ENCODE measurements at regions not wholly inside any gene's neighbourhood (a gene's known extent, or its start where the extent isn't known, plus 50 kb on each side); places are given as distances from the start of the nearest gene placed in this dataset.

DNA sequence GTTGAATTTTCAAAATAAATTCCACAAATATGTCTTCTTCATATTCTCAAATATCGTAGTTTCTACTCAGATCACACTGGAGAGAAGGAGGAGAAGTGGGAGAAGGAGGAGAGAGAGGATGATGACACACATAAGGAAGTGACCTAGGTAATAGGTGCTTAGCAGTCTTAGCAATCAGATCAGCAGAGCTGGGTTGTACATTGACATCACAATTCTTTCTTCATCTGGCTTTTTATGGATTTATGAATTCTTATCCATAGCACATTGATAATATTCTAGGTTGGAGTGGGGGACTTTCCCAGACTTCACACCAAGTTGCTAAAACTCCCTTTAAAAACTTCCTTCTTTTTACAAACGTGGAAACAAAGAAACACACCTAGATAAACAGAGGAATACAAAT lies 86.9 kb downstream of the FGF9 start:
- DNase-seq: no peak

DNA sequence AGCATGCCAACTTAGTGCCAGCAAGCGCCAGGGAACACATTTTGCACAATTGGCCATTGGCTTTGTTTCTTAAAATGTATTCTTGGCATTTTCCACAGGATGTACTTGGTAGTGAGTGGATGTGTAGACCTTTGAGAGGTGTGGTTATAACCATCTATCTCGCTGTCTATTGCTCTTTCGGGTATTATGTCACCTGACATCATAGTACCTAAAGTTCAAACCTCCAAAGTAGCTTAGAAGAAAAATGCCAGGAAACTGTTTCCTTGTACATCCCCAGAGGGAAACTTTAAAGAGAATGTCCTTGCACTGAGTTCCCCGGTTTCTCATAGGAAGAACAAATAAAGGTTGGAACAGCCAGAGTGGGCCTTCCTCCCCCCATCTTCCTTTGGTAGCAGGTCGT lies 87.6 kb downstream of the FGF9 start:
- DNase-seq: no peak

DNA sequence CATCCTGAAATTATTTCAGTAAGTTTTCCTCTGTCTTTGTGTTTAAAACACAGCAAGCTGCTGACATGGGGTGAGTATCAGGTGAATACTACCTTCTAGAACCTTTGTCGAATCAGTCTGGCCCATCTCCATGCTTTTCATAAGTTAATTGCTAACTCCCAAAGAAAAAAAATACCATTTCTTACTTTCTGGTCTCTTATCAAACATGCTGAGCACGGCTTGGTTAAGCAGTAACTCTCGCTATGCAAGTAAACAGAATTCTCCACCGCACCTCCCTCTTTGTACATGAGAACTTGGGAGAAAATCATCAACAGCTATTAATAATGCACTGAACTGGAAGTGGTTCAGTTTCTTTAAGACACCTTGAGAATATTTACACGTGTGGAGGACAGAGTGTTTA lies 88.6 kb downstream of the FGF9 start:
- DNase-seq: no peak

DNA sequence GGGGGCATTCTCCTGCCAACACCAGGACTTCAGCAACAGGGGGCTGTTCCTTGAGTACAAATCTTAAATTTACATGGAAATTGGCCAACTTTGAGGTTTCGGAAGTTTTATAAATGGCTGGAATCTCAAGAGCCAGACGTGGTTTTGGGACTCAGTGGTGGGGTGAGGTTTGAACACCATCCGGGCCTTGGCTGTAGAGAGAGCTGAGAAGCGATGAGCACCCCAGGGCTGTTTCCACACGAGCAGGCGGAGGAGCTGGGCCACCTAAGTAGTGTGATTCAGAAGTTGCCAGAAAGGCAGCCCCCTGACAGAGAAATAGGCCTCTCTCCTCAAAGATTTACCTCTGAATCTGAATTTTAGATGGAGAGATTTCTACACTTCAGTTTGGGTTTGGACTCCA lies 89.0 kb downstream of the FGF9 start:
- DNase-seq: no peak

DNA sequence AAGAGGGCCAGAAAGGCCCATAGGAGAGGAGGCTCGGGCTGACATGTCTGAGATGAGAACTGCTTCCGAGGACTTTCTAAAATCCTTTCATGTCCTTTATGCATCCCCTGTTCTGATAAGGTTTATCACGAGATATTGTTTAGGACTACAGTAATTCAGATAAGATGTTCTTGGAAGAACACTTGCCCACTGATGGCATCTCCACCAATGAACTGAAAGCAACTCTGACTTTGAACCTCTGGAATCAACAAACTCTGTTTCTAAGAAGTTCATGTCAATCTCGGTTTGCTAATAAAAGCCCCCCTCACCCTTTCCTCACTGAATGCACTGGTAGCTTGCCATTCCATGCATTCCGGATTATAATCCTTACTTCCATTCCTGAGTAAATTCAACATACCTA lies 90.9 kb downstream of the FGF9 start:
- DNase-seq: no peak

DNA sequence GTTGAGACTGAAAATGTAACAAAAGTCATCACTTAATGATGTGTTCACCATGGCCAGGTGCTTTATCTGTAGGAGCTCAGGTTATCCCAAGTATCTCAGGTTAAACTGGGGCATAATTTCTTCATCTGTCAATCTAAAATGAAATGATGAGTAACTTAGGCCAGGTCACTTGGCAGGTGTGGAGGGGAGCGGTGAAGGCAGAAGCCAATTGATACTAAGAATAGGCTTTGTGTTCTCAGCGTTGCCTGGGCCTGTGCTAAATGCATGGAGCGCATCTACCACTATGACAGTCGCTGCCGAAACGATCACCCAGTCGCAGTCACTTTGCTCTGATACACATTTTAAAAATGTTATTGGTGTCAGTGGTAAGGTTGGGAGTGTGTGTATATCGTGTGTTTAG lies 91.6 kb downstream of the FGF9 start:
- DNase-seq: no peak

DNA sequence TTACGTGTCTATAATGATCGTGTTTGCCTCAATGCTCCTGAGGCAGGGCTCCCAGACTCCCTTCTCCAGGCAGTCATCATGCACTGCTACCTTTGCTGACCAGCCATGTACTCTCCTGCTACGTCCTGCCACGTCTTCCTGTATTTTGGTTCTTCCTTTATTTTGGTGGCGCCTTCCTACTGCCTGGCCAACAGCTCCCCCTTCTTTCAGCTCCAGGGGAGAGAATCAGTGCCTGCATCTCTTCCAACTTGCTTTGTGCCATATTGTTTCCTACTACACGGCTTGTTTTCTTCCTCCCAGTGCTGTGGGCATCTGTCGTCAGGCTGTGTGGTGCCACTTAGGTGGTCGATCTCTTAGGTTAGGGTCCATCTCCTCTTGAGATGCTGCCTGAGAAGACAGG lies 96.2 kb downstream of the FGF9 start:
- no peak for DNase-seq

DNA sequence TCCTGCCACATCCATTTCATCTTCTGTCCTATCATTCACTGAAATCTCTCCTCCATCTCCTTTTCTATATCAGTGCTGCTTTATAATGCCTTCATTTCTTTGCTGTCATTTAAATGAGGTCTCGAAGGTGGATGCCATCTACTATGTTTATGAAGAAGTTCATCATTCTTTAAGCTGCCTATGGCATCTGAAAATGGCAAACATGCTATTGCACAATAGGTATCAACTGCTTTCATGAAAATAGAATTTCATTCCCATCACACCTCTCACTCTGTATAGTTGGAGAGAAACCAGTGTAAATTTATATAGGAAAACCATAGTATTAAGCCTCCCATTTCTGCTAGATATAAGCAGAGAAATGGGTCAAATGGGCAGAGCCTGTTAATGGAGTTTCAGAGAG lies 100.2 kb downstream of the FGF9 start:
- DNase-seq: no peak

DNA sequence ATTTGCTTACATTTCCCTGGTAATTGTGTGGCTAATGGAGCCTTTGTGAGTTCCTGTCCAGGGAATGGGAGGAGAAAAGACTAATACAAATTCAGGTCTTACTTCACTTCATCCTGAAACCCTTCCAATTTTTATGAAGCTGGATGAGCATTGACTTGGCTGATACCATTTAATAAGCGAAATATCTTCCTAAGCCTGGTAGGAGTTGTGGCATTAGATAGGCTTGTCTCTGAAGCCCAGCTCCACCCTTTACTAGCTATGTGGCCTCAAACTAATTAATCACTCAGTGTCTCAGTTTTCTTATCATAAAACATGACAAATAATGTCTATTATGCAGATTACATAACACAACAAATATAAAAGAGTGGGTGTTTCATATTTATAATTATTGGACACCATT lies 106.3 kb downstream of the FGF9 start:
- no peak for DNase-seq

DNA sequence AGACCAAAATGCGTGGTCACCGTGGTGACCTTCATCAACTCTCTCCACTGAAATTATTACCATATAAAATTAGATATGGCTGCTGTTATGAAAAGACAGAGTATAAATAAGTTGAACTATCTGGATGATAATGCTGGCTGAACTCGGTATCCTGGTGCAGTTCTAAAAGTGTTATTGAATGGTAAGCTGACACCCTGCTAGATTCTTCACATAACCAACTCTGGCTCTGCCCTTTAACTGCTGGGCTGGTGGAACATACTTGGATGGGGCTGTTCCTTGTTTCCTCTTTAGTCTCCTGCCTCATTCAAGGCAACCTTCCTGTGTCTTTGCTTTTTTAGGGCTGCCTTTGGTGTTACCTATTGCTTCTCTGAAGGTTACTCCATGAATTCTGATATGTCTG lies 106.9 kb downstream of the FGF9 start:
- DNase-seq: no peak

DNA sequence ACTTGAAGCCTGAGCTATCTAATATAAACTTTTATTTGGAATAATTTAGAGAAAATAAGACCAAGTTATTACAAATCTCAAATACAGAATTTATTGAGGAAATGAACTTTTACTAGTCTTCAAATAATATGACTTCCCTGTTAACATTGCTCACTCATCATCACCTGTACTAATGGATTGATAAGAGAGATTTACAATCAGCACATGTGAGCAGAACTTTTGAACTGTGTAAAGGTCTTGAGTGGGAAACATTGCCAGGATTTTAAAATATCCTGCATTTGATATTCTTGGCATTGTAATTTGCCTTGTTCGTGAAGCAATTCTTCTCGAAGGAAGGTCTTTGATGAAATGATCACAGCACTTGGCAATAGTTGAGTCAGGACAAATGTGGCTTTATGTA lies 111.9 kb downstream of the FGF9 start:
- DNase-seq: no peak

DNA sequence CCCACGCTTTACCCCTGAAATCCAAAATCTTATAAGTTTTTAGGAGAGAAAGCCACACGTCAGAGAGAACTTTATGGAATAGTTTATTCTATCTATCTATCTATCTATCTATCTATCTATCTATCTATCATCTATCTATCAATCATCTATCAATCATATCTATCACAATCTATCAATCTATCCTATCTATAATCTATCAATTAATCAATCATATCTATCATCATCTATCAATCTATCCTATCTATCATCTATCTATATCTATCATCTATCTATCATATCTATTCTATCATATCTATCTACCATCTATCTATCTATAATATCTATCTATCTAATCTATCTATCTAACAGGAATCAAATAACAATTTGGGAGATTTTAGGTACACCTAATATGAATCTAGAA lies 115.1 kb downstream of the FGF9 start:
- no peak for DNase-seq

DNA sequence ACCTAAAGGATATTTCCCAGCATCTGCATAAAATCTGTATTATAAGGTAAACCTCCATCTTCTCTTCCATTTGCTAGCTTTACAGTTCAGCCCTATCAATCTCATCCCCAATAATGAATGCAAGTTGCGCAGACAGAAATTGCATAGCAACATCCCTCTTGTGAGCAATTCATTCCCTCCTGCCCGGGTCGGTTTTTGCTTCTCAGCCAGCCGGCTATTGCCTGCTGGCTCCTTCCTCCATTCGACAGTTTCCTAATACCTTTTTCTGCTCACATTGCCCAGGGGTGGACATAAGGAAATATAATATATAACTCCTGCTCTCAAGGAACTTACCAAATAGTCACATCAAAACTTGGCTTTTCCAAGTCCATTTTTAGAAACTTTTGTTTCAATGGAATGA lies 125.2 kb downstream of the FGF9 start:
- DNase-seq: no peak

DNA sequence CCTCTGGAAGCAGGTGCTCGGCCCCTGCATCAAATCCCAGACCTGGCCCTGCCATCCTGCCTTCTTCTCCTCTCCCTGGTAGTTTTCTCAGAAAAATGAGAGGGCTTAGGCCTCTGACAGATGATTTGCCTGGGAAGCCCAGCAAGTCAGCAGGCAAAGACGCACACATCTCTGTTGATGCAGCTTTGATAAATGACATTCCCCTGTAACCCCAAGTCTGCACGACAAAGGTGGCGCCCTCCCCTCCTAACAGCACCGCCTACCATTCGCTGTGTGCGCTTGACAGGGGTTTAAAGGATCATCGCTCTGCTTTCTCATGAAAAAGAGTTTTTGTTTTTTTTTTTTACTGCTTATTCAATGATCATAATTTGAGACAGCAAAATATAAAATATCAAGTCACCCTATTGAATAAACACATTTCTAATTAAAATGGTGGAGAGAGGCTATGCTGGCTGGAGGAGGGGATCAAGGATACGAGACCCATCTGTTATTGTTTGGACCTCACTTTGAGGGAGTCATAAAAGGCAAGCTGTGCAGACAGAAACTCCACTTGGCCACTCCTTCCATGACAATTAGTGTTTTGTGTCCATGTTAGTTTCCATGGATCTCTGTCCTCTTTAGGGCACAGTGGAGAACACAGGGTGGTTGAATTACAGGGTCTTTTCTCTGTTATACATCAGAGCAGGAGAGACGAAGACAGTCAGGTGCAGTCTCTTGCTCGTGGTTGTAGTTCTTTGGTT lies 126.1 kb downstream of the FGF9 start:
- DNase-seq: no peak

DNA sequence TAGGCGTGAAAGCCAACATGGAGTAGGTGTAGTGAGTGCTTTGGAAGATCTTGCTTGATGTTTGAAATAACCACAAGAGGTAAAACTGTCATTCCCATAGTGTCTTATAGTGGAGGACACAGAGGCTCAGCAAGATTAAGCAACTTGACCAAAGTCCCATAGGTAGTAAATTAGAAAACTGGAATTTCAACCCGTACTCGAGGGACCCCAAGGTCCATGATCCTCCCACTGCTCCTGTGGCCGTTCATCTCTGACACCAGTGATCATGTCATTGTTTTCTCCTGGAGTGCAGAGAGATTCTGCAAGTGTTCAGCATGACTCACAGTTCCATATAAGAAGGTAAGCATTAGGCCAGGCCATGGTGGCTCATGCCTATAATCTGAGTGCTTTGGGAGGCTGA lies 126.9 kb downstream of the FGF9 start:
- no peak for DNase-seq

DNA sequence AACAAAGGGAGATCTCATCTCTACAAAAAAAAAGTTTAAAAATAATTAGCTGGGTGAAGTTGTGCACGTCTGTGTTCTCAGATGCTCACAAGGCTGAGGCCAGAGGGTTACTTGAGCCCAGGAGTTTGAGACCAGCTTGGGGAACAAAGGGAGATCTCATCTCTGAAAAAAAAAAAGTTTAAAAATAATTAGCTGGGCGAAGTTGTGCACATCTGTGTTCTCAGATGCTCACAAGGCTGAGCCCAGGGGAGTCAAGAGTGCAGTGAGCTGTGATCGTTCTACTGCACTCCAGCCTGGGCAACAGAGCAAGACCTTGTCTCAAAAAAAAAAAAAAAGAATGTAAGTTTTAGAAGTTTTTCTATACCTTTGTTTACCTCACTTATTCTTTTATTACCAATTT lies 127.3 kb downstream of the FGF9 start:
- DNase-seq: no peak

DNA sequence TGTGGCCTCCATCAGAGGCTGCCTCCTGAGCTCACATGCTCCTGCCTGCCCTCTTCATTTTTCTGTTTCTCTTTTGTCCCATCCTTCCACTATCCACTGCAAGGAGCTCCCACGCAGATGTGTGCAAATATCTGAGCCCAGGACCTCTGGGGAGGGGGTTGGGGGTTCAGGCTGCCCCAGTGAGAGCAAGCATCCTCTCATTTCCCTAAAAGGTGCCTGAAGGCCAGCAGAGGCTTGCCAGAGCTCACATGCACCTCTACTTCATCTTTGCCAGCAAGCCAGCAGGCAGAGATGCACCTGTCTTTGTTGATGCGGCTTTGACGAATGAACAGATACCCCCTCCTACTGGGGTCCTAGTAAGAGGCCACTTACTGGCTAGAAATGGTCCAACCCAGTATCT lies 128.8 kb downstream of the FGF9 start:
- no peak for DNase-seq

DNA sequence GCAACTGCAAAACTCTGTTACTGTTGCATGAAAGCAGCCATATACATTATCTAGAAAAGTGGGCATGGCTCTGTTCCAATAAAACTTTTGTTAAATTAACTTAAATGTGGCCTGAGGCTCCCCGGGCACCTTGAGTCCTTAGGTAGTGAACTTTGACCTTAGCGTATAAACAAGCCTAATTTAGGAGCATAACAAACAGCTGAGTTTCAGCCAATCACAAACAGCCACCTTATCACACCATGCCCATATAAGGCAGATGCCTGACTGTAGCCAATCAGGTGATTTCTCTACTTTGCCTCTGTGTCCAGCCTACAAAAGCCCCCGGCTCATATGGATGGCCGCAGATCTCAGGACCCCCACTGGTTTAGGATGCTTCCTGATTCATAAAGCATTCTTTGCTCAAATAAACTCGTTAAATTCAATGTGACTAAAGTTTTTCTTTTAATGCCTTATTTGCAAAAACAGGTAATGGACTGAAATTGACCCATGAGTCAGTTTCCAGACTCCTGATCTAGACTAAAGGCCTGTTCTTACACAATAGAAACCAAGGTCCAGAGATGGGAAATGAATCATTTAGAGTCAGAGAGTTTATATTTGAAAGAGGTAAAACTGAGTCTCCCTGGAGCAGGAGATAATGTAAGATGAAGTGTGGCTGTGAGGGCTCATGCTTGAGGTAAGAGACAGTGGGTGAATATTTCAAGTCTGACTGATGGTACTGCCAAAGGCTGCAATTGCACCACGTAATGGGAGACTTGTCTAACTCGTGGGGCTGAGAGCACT lies 130.2 kb downstream of the FGF9 start:
- DNase-seq: no peak

DNA sequence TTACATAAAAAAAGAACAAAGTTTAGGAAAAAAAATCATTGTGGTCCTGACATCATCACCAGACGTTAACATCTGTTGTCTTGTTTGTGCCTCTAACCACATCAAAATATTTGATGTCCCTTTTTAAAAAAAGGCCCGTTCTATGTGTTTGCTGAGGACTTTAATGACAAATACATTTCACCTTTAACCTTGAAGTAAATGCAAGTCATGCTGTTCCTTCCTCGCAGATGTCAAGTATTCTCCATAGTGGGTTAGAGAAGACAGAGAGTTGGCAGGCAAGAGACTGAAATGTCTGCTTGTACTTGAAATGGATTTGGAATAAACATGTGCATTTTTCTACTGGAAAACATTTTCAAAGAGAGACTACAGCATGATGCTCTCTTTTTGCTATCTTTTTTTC lies 134.9 kb downstream of the FGF9 start:
- no peak for DNase-seq

DNA sequence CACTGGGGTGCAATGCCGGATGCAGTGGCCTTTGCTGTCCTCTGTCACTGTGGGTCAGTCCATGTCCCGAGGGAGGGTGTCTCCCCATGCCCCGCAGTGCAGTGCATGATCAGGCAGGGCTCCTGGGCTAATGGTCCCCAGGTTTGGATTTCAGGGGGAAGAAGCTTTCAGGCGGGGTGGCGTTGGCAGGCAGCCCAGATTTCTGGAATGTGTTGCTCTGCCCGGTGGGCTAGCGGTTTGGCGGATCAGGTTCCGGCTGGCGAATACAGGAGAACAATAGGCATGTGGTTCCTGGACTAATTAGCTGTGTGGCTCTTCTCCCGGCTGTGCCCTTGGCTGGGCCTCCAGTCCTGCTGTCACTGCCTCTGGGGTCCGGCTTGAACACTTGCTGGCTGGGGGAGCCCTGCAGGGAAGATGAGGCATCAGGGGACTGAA lies 141.3 kb downstream of the FGF9 start:
- DNase-seq: no peak

DNA sequence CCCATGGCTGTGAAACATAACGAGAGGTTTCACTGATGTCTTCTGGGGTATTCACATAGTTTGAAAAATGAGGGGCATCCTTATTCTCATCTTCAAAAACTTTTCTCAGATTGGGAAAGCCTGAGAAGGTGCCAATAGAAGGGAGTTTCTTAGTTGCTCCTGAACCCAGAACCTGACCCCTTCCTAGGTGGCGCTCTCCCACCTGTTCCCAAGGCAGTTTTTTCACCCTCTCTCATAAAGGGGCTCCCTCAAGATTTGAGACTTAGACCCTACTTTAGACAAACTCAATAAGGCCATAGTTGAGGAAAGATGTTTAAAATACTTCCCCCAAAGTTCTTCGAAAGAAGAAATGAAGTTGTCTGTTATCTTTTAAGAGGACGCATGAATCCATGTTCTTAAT lies 142.2 kb downstream of the FGF9 start:
- DNase-seq: no peak

DNA sequence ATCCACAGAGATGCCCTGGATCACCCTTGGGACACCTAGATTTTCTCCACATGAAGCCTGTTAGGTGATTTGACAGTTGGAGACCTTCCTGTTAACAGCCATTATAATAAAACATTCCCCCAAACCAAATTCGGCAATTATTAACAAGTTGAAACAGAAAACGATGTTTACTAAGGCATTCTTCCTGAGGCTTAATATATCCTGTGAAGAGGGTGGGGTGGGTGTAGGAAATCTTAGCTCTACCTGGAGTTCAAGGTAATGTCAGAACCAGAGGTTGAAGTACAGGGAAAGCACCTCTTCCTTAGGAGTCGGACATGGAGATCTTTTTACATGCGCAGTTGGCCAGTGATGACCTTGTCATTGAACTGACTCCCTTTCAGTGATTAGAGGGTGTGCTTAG lies 143.0 kb downstream of the FGF9 start:
- DNase-seq: no peak

DNA sequence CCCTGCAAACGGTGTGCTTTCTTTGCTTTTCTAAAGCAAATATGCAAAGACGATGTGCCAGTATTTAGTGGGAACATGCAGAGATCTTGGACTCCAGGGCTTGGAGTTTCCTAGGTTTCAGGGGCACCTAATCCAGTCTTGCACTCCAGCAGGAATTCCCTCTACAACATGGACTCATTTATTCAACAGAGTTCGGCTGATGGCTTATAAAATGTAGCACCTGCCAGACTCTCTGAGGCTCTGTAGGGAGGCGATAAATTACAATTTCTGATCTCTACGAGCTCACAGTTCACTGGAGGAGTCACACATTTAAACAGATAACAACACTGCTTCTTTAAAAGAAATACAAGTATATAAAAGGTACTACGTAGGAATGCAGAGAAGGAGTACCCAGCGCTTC lies 143.7 kb downstream of the FGF9 start:
- no peak for DNase-seq

DNA sequence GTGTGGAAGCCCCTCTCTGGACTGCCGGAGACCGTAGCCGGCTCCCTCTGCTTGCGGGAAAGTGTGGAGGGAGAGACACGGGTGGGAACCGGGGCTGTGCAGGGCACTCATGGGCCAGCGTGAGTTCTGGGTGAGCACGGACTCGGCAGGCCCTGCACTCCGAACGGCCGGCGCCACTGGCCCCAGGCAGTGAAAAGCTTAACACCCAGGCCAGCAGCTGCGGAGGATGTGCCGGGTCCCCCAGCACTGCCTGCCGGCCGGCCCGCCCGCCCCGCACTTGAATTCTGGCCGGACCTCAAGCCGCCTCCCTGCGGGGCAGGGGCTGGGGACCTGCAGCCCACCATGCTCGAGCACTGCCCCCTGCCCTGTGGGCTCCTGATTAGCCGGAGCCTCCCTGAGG lies 147.0 kb downstream of the FGF9 start:
- DNase-seq: no peak

DNA sequence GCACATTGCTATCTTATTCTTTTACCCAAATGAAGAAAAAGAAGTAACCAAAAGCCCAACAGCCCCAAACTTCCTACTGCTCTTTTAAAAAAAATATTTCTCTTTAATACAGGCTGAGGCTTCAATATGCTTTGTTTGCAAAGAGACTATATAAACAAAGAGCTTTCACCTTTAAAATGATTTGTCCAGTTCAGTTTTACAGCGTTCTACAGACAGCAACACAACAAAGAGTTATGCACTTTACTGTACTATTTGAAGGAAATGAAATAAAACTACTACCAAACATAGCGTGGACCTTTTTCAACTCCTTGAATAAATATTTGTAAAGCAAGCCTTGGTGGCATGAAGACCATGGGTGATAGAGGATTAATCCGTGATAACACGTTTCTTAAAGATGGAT lies 151.2 kb downstream of the FGF9 start:
- no peak for DNase-seq
